IMR-90 (cell line): ENCODE measurements at regions not wholly inside any gene's neighbourhood (a gene's known extent, or its start where the extent isn't known, plus 50 kb on each side); places are given as distances from the start of the nearest gene placed in this dataset.

Source experiments
- ATAC-seq: fragments of 200-7000 bp; cut with Tn5 transposase; 2 replicates; pipeline ENCODE4 v1.9.1; 2020; ENCODE audit warnings: low read depth, mild to moderate bottlenecking, moderate library complexity
- BruUV-seq: library from RNA; stranded (reverse); fragments of 400-500 nt; replicated peaks from 2 replicates; lab custom pipeline; 2021; lab: Mats Ljungman, UMichigan
- CTCF ChIA-PET: fragments of 300-600 bp; formaldehyde crosslinking; extraction: SDS; loops from one replicate; lab custom pipeline; 2021; ENCODE audit warnings: antibody characterized with exemption; lab: Yijun Ruan, JAX
- POLR2A ChIA-PET: fragments of 300-600 bp; sonication (Branson Sonifier 250); formaldehyde crosslinking; loops from one replicate; lab custom pipeline; 2022; ENCODE audit warnings: antibody characterized with exemption; ENCODE audit not compliant: unreplicated experiment; lab: Charles Lee
- DNase-seq: peaks from one replicate; pipeline ENCODE4 v3.0.0; 2013
- H2AFZ ChIP-seq: replicated peaks from 2 replicates; pipeline ENCODE3; 2013; ENCODE audit warnings: low read length, mild to moderate bottlenecking; ENCODE audit not compliant: poor library complexity
- H2AK5ac ChIP-seq: 2 replicates; pipeline ENCODE4 v1.6.1; 2013; ENCODE audit warnings: low read depth, low read length, inconsistent platforms
- H2AK9ac ChIP-seq: replicated peaks from 2 replicates; pipeline ENCODE3; 2013; ENCODE audit warnings: mild to moderate bottlenecking, low read depth, low read length, moderate library complexity; ENCODE audit not compliant: poor library complexity
- H2BK120ac ChIP-seq: 2 replicates; pipeline ENCODE4 v1.6.1; 2013; ENCODE audit warnings: low read depth, low read length, inconsistent platforms
- H2BK15ac ChIP-seq: 3 replicates; pipeline ENCODE4 v1.6.1; 2013; ENCODE audit warnings: low read depth, low read length, inconsistent platforms
- H2BK20ac ChIP-seq: 2 replicates; pipeline ENCODE4 v1.6.1; 2013; ENCODE audit warnings: low read depth, mild to moderate bottlenecking, inconsistent platforms, low read length, moderate library complexity
- H2BK5ac ChIP-seq: 2 replicates; pipeline ENCODE4 v1.6.1; 2013; ENCODE audit warnings: mild to moderate bottlenecking, low read depth, low read length, inconsistent platforms; ENCODE audit not compliant: poor library complexity, severe bottlenecking
- H3K14ac ChIP-seq: replicated peaks from 2 replicates; pipeline ENCODE4 v1.6.1; 2013; ENCODE audit warnings: low read depth, low read length, inconsistent platforms
- H3K18ac ChIP-seq: 2 replicates; pipeline ENCODE4 v1.6.1; 2013; ENCODE audit warnings: low read depth, low read length, control low read depth
- H3K23ac ChIP-seq: 2 replicates; pipeline ENCODE4 v1.6.1; 2013; ENCODE audit warnings: low read depth, low read length, inconsistent platforms
- H3K27ac ChIP-seq: 2 replicates; pipeline ENCODE4 v1.5.1; 2013; ENCODE audit warnings: mild to moderate bottlenecking, control low read depth, low read length; ENCODE audit not compliant: insufficient read depth
- H3K27me3 ChIP-seq: 2 replicates; pipeline ENCODE4 v1.6.1; 2013; ENCODE audit warnings: low read length; ENCODE audit not compliant: control insufficient read depth, insufficient read depth
- H3K36me3 ChIP-seq: 2 replicates; pipeline ENCODE4 v1.6.1; 2013; ENCODE audit warnings: low read length, mixed read lengths; ENCODE audit not compliant: control insufficient read depth, insufficient read depth
- H3K4ac ChIP-seq: 2 replicates; pipeline ENCODE4 v1.6.1; 2013; ENCODE audit warnings: low read depth, low read length, inconsistent platforms
- H3K4me1 ChIP-seq: 2 replicates; pipeline ENCODE4 v1.6.1; 2013; ENCODE audit warnings: low read length, mixed read lengths; ENCODE audit not compliant: control insufficient read depth, insufficient read depth
- H3K4me2 ChIP-seq: 2 replicates; pipeline ENCODE4 v1.6.1; 2013; ENCODE audit warnings: low read depth, mild to moderate bottlenecking, control low read depth, low read length, moderate library complexity
- H3K4me3 ChIP-seq: 2 replicates; pipeline ENCODE4 v1.5.1; 2013; ENCODE audit warnings: low read depth, mild to moderate bottlenecking, control low read depth, low read length, moderate library complexity; ENCODE audit not compliant: insufficient read depth
- H3K56ac ChIP-seq: 2 replicates; pipeline ENCODE4 v1.6.1; 2013; ENCODE audit warnings: low read length, inconsistent platforms; ENCODE audit not compliant: insufficient read depth; ENCODE audit errors: extremely low read depth
- H3K79me1 ChIP-seq, 2 experiments: 2 replicates each; pipeline ENCODE4 v1.6.1; 2013; ENCODE audit warnings: low read length in 2 of 2, inconsistent platforms in 1 of 2, low read depth in 1 of 2
- H3K9ac ChIP-seq: 2 replicates; pipeline ENCODE4 v1.6.1; 2013; ENCODE audit warnings: low read depth, low read length, control low read depth
- H3K9me1 ChIP-seq: 2 replicates; pipeline ENCODE4 v1.6.1; 2013; ENCODE audit warnings: low read length, inconsistent platforms; ENCODE audit not compliant: insufficient read depth
- H3K9me3 ChIP-seq: 2 replicates; pipeline ENCODE4 v1.6.1; 2013; ENCODE audit warnings: low read length; ENCODE audit not compliant: control insufficient read depth, insufficient read depth
- H4K20me1 ChIP-seq: 2 replicates; pipeline ENCODE4 v1.6.1; 2013; ENCODE audit warnings: low read length, inconsistent platforms; ENCODE audit not compliant: insufficient read depth
- H4K5ac ChIP-seq: 2 replicates; pipeline ENCODE4 v1.6.1; 2013; ENCODE audit warnings: mild to moderate bottlenecking, low read depth, low read length, control low read depth
- H4K8ac ChIP-seq, 2 experiments: 2 replicates each; pipeline ENCODE4 v1.6.1; 2013; ENCODE audit warnings: low read depth in 2 of 2, low read length in 2 of 2, control low read depth in 1 of 2, inconsistent platforms in 1 of 2
- H4K91ac ChIP-seq: 2 replicates; pipeline ENCODE4 v1.6.1; 2013; ENCODE audit warnings: low read depth, low read length, inconsistent platforms; ENCODE audit not compliant: insufficient read depth
- ELK1 ChIP-seq: fragments of 150-350 bp; IDR thresholded peaks from 2 replicates; pipeline ENCODE4 v1.6.1; 2016; ENCODE audit warnings: low read depth, mild to moderate bottlenecking, low read length, moderate library complexity, borderline replicate concordance
- NFE2L2 ChIP-seq: fragments of 150-350 bp; IDR thresholded peaks from 2 replicates; pipeline ENCODE4 v1.6.1; 2016; ENCODE audit warnings: low read depth, mild to moderate bottlenecking, low read length
- WGBS, 2 experiments: methylation state at CpG; one replicate each; pipeline versions ENCODE4 v1.1.5 to v1.1.7; 2013; ENCODE audit warnings: missing lambda C conversion rate in 2 of 2; ENCODE audit not compliant: insufficient read length in 1 of 2; ENCODE audit errors: extremely low coverage in 2 of 2; 5-methylcytosine and 5-hydroxymethylcytosine counted together
- dilution Hi-C: fragments of 300-500 bp; cut with HindIII; formaldehyde crosslinking; loops from one replicate; pipeline ENCODE4 v1.14.3; 2018; ENCODE audit warnings: low sequenced_read_pairs; ENCODE audit not compliant: unreplicated experiment
- in situ Hi-C: fragments of 300-500 bp; cut with MboI; formaldehyde crosslinking; loops from 3 replicates; pipeline ENCODE4 v1.14.3; 2019; ENCODE audit warnings: low sequenced_read_pairs, inconsistent platforms, mixed read lengths
- intact Hi-C: fragments of 100-400 bp; cut with micrococcal nuclease; formaldehyde crosslinking; loops from 2 replicates; pipeline ENCODE4 v1.10.0; 2022

- Histone ChIP-seq H2AFZ (no peak overlapping the region), H2BK120ac (no peak overlapping the region), H3K36me3 (no peaks in the 10 kb centered on the region), H4K20me1 (no peaks in the 10 kb centered on the region), H3K56ac (no peak overlapping the region), H3K9me3 (no peaks in the 10 kb centered on the region), H3K4me1 (no peaks in the 10 kb centered on the region), H2AK5ac (no peak overlapping the region), H4K8ac (no peak overlapping the region), H4K91ac (no peak overlapping the region), H3K9me1 (no peaks in the 10 kb centered on the region), H4K5ac (no peak overlapping the region), H2BK5ac (no peak overlapping the region), H3K23ac (no peak overlapping the region), H3K27ac (no peak overlapping the region), H2BK20ac (no peak overlapping the region), H3K4me2 (no peak overlapping the region), H3K9ac (no peak overlapping the region), H2AK9ac (no peak overlapping the region), H3K18ac (no peak overlapping the region), H3K14ac (no peak overlapping the region), H3K79me1 (no peaks in the 10 kb centered on the region), H3K4me3 (no peak overlapping the region), H3K4ac (no peak overlapping the region), H3K27me3 (peaks cover 7% of the 10 kb centered on the region), H2BK15ac (no peak overlapping the region)
- ChIA-PET POLR2A (no interaction called here), CTCF (no interaction called here)
- TF ChIP-seq NFE2L2 (no peak), ELK1 (no peak)
- ATAC-seq (no peak), DNase-seq (peak; percentile 10)
- dilution Hi-C loops (no loop called here), in situ Hi-C loops (no loop called here), intact Hi-C loops (loop anchor here (5.0 kb wide), 1 partner anchor 482 kb away; no protein-coding TSS in a partner anchor)
- no CpG with 5 or more reads among the region's 5 CpGs for WGBS, 2 experiments
- BruUV-seq = no TSS peak
Measured at GRCh38 chr20:51884561-51884960, 82.2 kb upstream of the SALL4 start.
